ENCODE measurements at regions not wholly inside any gene's neighbourhood (a gene's known extent, or its start where the extent isn't known, plus 50 kb on each side); places are given as distances from the start of the nearest gene placed in this dataset.
A peak's percentile ranks its signal among the peaks of the same experiment; 100 is the strongest.
"Not testable (repeated sequence)": the region's sequence is repeated elsewhere in the genome, so short reads cannot be mapped to it uniquely, and the experiment has no call there.

DNA sequence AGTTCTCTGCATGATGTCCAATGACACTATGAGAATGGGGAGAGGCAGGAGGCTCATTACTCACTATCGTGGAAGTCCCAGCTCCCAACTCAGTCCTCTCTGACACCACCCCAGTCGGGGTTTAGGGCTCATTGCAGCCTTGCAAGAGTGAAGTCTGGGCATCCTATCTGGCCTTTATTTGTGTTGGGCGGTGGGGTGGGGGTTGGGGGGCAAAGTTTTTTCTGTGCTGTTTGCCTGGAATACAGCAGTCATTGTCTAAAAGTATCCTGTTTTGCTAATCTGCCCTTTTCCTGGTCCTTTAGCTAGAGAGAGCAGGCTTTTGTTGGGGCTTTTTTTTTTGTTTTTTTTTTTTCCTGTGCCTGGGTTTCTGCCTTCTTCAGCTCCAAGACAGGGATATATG lies 174.2 kb downstream of the MYLK4 start:
- H3K4me3 ChIP-seq, result no peak overlapping the region
- no peaks in the 10 kb centered on the region for H3K9me3 ChIP-seq (ENCODE audit: low read depth)
- no peak for TF ChIP-seq CTCF (IDR thresholded peaks at IDR 0.05; ENCODE audit: low read depth, low read length)
- no peak for DNase-seq (ENCODE audit: low read depth in 1 of 2, low spot score in 1 of 2)
- no peaks in the 10 kb centered on the region for H3K27me3 ChIP-seq
- H3K27ac ChIP-seq, result no peak overlapping the region
- no peaks in the 10 kb centered on the region for H3K4me1 ChIP-seq (ENCODE audit: low read depth)
- no peaks in the 10 kb centered on the region for H3K36me3 ChIP-seq

DNA sequence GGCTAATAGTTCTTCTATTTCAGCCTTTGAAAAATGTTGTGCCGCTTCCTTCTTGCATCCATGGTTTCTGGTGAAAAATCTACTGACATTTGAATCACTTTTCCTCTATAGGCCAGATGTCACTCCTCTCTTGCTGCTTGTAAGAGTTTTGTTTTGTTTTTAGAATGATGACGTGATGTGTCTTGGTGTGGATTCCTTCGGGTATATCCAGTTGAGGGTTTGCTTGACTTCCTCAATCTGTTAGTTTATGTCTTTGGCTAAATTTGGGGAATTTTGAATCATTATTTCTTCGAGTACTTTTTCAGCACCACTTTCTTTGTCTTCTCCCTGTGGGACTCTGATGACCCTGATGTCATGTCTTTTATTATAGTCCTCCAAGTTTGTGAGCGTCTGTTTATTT lies 175.5 kb downstream of the MYLK4 start:
- Histone ChIP-seq H3K4me3 (no peak overlapping the region), H3K36me3 (no peaks in the 10 kb centered on the region), H3K4me1 (ENCODE audit: low read depth) (no peaks in the 10 kb centered on the region), H3K27ac (no peak overlapping the region), H3K9me3 (ENCODE audit: low read depth) (no peaks in the 10 kb centered on the region), H3K27me3 (no peaks in the 10 kb centered on the region)
- no peak for DNase-seq (ENCODE audit: low read depth in 1 of 2, low spot score in 1 of 2)
- TF ChIP-seq CTCF (IDR thresholded peaks at IDR 0.05; ENCODE audit: low read depth, low read length), result no peak

DNA sequence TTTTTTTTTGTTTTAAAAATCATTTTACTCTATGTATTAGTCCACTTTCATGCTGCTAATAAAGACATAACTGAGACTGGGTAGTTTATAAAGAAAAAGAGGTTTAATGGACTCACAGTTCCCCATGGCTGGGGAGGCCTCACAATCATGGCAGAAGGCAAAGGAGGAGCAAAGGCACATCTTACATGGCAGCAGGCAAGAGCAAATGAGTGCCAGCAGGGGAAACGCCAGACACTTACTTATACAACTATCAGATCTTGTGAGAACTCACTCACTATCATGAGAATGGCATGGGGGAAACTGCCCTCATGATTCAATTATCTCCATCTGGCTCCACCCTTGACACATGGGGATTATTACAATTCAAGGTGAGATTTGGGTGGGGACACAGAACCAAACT lies 181.3 kb downstream of the MYLK4 start:
- H3K4me3 ChIP-seq; H3K9me3 ChIP-seq (ENCODE audit: low read depth); H3K4me1 ChIP-seq (ENCODE audit: low read depth); H3K36me3 ChIP-seq; H3K27me3 ChIP-seq; DNase-seq (ENCODE audit: low read depth in 1 of 2, low spot score in 1 of 2); H3K27ac ChIP-seq: not testable (repeated sequence)

DNA sequence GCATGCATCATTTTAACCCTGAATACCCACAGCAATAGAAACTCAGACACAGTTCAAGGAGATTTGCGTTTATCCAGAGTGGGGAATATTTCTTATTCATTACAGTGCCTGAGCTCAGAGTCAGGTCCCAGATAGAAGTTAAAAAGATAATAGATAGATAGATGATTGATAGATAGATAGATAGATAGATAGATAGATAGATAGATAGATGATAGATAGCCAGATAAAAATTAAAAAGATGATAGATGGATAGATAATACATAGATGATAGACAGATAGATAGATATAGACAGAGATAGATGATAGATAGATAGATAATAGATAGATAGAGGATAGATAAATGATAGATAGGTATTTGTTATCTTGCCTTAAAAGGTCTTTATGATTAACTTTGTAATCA lies 184.7 kb downstream of the MYLK4 start:
- Histone ChIP-seq H3K36me3 (no peaks in the 10 kb centered on the region), H3K27ac (no peak overlapping the region), H3K4me3 (no peak overlapping the region), H3K27me3 (no peaks in the 10 kb centered on the region), H3K9me3 (ENCODE audit: low read depth) (no peaks in the 10 kb centered on the region), H3K4me1 (ENCODE audit: low read depth) (peaks cover 10% of the 10 kb centered on the region)
- DNase-seq (ENCODE audit: low read depth in 1 of 2, low spot score in 1 of 2), result no peak
- no peak for TF ChIP-seq CTCF (IDR thresholded peaks at IDR 0.05; ENCODE audit: low read depth, low read length)

DNA sequence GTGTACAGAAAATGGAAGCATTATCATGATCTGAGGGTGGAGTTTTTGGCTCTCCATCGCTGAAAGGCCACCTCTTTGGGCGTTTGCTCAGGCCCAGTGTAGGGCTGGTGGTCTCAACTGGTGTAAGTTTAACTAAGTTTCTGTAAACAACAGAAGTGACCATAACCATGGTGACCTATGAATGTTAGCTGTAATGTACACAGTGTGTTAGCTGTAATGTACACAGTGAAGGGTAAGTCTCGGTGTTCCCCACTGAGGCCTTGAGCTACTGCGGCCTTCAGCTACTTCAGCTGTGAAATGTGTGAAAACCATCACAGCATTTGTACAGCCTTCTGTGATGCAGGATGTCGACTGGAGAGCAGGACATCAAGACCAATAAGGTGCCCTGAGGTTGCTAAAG lies 185.2 kb downstream of the MYLK4 start:
- peaks cover 10% of the 10 kb centered on the region for H3K4me1 ChIP-seq (ENCODE audit: low read depth)
- no peaks in the 10 kb centered on the region for H3K27me3 ChIP-seq
- H3K9me3 ChIP-seq (ENCODE audit: low read depth), result no peaks in the 10 kb centered on the region
- DNase-seq (ENCODE audit: low read depth in 1 of 2, low spot score in 1 of 2), result no peak
- H3K36me3 ChIP-seq, result no peaks in the 10 kb centered on the region
- H3K27ac ChIP-seq, result no peak overlapping the region
- H3K4me3 ChIP-seq, result no peak overlapping the region
- no peak for TF ChIP-seq CTCF (IDR thresholded peaks at IDR 0.05; ENCODE audit: low read depth, low read length)

DNA sequence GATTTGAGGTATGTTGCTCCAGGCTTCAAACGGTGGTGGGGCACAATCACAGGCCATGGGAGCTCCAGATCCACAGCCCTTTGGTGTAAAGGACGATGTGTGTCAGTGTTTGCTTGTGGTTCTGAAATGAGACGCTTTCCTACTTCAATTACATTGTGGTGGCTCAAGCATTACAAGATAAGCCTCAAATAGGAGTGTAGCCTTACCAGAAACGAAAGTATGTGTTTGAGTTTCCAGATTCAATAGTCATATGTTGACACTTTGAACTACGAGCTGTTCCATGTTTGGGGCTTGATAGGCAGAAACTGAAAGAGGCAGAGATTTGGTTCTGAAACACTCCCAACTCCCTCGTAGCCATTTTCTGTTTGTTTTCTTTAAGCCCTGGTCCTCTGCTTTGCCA lies 187.1 kb downstream of the MYLK4 start:
- peak in 1 of 2 donors; percentile 50 for DNase-seq (ENCODE audit: low read depth in 1 of 2, low spot score in 1 of 2)
- H3K27ac ChIP-seq, result no peak overlapping the region

More for the DNA sequence above, 187.1 kb downstream of the MYLK4 start:
- no peaks in the 10 kb centered on the region for H3K9me3 ChIP-seq (ENCODE audit: low read depth)
- no peaks in the 10 kb centered on the region for H3K27me3 ChIP-seq
- no peak for TF ChIP-seq CTCF (IDR thresholded peaks at IDR 0.05; ENCODE audit: low read depth, low read length)
- H3K36me3 ChIP-seq, result no peaks in the 10 kb centered on the region
- H3K4me3 ChIP-seq, result no peak overlapping the region
- peaks cover 10% of the 10 kb centered on the region for H3K4me1 ChIP-seq (ENCODE audit: low read depth)

Data from cardiac muscle cell (in vitro differentiated cells and primary cell).